GM19455 (cell line): ENCODE measurements at regions not wholly inside any gene's neighbourhood (a gene's known extent, or its start where the extent isn't known, plus 50 kb on each side); places are given as distances from the start of the nearest gene placed in this dataset.
"Not testable (repeated sequence)": the region's sequence is repeated elsewhere in the genome, so short reads cannot be mapped to it uniquely, and the experiment has no call there.

Source experiments
- ATAC-seq: cut with Tn5 transposase; IDR thresholded peaks from one replicate; pipeline ENCODE4 v1.9.1; 2021; ENCODE audit not compliant: unreplicated experiment

DNA sequence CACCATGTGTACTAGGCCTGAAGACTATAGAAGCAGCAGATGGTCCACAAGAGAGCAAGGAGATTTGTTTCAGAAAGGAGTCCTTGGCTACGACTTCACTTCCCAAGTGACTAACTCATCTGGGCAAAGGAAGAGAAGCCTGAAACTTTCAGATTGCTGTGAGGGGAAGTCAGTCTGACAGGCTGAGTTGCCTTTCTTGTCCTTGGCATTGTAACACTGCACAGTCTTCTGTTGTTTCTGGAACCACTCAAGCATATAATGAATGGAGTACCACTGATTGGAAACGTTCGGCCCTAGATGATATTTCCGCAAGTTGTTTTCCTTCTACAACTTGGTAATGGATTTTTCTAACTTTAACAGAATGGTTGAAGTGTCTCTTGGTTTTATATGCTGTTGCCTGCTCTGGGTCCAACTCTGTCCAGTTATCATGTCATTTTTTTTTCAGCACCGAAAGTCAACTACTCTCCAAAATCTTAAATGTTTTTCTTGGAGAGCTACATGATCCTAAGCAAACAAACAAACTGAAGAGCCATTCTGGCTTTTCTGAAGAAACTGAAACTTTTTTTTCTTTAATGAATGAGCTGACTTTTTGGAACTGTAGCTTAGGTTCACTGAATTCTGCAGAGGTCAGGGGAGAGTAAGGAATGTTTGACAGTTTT lies 685.7 kb downstream of the MECOM start:
- no peak for ATAC-seq

DNA sequence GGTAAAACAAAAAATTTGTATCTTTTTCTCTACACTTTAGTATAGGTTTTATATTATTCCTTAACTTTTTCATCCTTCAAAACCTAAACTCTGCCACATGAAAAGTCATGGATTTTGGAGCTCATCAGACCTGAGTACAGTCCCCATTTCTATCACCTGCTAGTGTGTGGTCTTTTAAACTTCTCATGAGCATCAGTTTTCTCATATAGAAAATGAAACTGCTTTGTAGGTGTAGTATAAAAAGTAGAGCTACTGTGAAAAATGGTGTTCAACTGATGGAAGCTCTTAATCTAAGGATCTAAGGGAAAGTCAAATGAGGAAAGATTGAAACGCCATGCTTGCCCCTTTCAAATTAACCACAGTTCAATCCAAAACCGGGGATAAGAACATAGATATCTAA lies 686.5 kb downstream of the MECOM start:
- ATAC-seq: no peak

DNA sequence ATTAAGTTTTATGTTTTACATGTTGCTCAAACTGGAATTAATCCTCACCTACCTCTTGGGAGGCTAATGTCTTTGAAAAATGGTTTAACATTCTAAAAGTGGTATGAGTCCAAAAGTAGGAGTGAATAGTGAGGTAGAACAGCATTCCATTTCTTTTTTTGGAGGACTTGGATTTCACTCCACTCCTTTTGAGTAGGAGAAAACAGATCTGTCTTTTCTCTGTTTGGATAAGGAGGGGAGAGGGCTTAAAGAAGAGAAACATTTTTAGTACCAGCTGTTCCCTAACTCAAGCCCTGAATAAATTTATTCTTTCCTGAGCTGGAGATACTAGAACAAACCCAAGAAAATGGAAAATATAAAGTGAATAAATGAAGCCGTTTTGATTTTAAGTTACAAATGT lies 687.9 kb downstream of the MECOM start:
- ATAC-seq: no peak

DNA sequence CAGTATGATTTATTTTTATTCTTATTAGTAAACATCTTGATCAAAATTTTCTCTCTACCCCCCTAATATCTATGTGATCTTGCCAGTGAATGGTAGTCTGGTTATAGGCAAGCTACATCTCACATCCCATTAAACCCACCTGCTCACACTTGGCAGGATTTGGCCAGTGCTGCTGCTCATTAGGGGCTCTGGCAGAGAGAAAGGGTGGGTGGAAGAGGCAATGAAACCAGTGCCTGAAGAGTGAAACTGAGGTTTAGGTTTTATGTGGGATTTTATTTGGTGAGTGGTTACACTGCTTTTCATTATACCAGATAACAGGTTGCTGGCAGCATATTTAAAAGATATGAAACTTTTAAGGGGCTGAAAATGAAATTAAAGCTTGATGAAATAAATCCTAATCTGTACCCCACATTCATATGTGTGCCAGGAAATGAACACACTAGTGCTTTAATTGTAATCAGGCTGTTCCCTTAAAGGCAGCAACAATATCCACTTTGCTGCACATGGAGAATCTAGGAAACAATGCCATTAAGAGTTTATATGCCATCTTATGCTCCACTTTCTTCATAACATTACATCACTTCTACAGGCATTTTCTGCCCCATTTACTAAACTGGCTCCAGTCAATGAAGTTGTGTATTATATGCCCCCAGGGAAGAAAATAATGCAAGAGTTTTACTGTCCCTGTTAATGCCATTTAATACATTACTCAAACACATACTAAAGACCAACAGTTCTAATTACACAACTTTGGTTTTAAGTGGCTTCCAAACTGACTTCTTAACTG lies 688.7 kb downstream of the MECOM start:
- no peak for ATAC-seq

DNA sequence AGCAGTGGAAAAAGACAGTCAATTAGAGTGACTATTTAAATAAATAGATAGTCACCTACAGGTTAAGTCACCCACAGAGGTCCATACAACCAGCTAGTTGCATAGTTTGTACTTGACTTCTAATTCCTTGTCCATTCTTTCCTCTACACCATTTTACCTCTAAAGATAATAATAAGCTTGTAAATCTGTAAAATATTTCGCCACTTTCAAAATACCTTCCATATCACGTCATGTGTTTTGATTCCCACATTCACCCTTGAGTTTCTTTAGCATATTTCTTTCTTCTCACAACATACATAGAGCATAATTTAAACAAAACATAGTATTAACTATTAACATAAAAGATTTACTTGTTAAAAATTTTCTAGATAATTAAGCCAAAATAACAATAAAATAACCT lies 689.6 kb downstream of the MECOM start:
- no peak for ATAC-seq

DNA sequence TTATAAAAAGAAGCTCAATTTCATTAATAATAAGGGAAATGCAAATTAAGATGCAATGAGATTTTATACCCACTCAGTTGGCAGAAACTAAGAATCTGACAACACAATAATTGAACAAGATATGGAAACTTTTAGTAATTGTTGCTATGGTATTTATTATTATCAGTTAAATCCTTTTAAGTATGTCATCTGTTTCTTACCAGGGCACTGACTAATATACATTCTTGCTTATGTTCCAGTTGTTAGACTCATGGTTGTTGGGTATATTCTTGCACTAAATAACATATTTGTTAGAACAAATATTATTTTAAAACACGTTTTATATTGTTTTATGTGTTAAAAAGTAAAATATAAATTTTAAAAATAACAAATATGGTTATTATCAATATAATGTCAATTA lies 690.3 kb downstream of the MECOM start:
- ATAC-seq: no peak

DNA sequence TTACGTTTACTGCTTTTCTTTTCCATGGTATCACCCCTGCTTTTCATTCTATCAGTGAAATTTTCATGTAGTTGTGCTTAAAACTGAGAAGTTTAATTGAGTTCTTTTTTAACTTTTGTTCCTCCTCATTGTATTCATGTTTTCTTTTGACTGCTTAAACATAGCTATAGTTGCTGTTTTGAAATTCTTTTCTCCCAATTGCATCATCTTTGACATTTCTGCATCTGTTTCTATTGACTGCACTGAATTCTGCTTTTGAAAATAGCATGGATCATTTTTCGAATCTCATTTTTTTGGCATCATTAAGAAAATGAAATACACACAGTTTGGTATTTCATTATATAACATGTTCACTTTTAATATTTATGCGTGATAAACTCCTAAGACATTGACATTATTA lies 694.9 kb downstream of the MECOM start:
- ATAC-seq: no peak

DNA sequence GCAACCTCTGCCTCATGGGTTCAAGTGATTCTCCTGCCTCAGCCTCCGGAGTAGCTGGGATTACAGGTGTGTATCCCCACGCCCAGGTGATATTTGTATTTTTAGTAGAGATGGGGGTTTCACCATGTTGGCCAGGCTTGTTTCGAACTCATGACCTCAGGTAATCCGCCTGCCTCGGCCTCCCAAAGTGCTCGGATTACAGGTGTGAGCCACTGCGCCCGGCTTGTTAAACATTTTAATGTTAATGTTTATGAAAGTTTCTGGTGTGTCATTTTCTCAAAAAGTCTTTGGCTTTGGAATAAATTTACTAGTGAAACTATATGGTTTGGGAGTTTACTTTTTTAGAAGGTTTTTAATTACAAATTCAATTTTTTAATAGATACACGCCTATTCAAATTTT lies 698.8 kb downstream of the MECOM start:
- ATAC-seq: no peak

DNA sequence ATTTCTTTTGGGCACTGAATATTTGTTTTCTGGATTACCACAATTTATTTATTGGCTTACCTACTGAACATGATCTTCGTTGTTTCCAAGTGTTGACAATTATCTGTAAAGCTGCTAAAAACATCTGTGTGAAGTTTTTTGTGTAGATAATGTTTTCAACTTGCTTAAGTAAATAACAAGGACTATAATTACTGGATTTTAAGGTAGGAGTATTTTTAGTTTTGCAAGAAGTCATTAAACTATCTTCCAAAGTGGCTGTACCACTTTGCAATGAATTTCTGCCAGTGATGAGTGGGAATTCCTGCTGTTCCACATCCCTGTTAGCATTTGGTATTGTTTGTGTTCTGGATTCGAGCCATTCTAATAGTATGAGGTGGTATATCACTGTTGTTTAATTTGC lies 702.2 kb downstream of the MECOM start:
- ATAC-seq: no peak

DNA sequence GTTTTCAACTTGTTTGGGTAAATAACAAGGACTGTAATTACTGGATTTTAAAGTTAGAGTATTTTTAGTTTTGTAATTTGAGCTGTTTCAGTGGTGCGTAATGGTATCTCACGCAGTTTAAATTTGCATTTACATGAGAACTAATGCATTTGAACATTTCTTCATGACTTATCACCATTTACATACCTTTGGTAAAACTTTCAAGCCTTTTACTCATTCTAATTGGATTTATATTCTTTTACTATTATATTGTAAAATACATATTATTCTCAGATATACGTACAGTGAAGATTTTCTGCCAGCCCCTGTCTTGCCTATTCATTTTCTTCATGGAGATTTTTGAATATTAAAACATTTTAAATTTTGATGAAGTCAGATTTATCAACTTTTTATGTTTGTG lies 703.8 kb downstream of the MECOM start:
- ATAC-seq: no peak

DNA sequence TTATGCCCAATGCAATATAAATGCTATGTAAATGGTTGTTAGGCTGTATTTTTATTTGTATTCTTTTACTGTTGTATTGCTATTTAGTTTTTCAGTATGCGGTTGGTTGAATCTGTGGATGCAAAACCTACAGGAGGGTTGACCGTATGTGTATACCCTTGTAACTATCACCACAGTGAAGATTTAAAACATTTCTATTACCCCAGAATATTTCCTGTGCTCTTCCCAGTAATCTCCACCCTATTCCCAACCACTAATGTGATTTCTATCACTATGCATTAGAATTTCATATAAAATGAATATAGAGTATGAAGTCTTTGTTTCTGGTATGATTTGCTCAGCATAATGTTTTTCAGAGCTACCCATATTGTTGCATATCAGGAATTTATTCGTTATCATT lies 705.0 kb downstream of the MECOM start:
- ATAC-seq: no peak

DNA sequence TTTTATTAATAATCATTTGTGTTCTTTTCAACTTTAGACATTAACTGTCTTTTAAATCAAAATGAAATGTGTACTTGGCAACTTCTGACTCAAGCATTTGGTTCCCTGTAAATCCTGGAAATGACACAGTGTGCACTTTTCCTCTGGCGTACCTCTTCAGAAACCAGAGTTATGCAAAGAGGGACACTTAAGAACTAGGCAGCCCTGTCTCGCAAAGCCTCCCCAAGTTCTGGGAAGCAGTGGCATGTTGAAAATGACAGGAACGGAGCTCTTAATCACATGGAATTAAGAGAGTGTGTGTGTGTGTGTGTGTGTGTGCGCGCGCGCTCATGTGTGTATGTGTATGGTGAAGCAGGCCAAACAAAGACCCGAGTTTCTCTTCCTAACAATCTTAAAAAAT lies 707.4 kb downstream of the MECOM start:
- no peak for ATAC-seq

DNA sequence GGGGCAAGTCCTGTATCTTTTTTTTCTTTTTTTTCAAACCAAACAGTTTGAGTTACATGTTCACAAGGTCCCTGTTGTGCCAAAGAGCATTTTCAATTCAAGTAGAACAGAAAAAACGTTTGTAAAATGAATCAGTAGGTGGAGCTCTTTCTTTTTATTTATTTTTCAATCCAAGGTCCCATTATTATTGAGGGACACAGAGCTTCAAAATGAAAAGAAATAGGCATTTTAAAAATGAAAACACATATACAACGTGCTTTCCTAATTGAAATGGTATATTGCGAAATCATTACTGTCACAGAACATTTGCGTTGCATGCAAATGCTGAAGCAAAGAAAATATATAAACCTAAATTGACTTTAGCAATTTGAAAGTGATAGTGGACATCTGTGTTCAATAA lies 711.0 kb downstream of the MECOM start:
- ATAC-seq: no peak

DNA sequence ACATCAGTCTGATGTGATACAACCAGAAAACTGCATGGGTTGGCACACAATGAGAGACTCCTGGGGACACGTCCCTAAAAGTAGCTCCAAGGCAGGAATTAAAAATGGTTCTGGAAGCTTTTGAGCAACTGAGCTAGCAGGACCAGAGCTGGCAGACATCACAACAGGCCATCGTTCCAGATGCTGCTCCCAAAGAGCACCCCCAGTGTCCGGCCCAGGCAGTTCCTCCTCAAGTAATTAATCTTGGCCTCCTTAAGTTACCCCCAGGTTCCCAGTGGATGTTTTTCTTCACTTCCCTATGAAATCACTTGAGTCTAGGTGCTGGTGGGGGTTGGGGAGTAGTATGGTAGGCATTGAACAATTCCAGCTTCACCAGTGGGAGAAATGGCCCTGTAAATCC lies 711.6 kb downstream of the MECOM start:
- no peak for ATAC-seq

DNA sequence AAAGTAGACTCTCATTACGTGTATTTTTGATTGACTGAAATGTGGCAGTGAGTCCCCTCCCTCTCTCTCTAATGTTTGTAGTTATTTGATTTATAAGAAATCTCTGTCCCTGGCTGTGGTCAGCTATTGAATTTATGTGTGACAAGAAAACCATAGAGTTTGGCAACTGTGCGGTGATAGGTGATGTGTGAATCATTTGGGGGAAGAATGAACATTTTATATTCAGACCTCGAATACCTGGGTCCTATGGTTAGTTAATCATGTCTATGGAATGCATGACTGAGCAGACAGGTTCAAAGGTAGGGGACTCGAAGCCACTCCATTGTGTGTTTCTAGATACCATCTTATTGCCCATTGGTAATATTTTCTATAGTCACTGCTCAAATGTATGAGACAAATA lies 712.1 kb downstream of the MECOM start:
- no peak for ATAC-seq

DNA sequence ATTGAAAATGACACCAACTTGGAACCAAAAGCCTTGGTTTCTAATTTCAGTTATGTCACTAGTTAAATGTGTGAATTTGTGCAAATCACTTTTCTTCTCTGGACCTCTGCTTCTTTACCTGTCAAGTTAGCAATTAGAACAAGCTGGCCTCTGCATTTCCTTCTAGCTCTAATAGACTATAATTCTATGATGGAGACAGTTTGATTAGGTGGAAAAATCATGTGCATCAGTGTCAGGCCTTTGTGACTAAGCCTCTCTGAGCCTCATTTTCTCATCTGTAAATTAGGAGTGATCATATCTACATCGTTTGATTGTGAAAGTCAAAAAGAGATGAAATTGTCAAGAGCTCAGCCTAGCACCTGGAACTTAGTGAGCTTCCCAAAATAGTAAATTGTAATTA lies 712.9 kb downstream of the MECOM start:
- no peak for ATAC-seq

DNA sequence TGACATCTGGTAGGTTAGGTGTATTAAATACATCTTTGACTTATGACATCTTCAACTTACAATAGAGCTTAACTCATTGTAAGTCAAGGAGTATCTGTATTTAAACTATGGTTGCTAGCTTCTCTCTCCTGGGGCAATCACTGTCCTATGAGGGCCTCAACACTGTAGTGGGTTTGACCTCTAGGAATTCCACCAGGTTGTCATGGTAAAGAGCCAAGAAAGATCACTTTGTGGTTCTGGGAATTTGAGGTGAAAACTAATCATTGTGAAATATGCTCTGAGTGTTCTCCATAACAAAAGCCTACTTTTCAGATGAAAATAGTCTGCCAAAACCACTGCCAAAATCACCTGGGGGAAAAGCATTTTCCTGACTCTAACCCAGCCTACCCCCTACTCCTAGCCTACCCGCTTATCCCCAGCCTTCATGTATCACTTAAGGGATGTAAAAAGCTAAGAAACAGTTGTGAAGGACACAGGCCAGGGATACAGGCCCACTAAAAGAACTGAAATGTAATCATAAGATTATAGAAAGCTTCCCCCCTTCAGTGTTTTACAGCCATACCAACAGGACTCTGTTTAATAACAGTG lies 723.8 kb downstream of the MECOM start:
- no peak for ATAC-seq

DNA sequence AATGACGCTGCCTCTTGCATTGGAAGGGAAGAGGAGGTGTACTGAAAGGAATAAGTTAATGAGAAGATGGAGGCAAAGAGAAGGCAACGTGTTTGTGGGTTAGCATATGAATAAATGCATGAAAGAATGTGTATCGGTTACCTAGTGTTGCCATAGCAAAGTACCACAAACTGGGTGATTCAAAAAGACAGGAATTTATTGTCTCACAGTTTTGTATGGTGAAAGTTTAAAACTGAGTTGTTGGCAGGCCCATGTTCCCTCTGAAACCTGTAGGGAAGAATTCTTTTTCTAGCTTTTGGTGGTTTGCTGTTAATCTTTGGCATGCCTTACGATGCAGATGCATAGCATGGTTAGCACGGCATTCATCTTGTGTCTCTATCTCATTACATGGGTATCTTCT lies 729.9 kb downstream of the MECOM start:
- ATAC-seq: no peak

DNA sequence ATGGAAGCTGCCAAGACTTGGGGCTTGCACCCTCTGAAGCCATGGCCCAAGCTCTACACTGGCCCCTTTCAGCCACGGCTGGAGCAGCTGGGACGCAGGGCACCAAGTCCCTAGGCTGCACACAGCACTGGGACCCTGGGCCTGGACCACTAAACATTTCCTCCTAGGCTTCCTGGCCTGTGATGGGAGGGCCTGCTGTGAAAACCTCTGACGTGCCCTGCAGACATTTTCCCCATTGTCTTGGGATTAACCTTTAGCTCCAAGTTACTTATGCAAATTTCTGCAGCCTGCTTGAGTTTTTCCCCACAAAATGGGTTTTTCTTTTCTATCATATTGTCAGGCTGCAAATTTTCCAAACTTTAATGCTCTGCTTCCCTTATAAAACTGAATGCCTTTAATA lies 733.5 kb downstream of the MECOM start:
- not testable (repeated sequence) for ATAC-seq

DNA sequence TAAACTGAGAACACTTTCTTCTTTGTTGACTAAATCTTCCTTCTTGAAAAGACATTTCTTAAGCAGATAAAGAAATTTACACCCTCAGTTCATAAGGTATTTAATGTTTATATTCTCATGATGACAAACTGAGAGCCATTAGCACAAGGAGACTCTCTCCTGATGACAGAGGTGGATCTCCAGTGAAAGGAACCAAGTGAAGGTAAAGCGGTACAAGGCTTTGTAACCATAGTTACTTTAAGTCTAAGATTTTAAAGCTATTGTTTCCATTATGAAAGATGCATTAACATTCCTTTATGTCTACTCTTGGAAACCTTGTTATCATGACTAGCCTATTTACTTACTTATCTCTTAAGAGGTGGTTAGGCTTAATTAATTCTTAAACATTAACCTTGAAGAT lies 737.1 kb downstream of the MECOM start:
- ATAC-seq: no peak

DNA sequence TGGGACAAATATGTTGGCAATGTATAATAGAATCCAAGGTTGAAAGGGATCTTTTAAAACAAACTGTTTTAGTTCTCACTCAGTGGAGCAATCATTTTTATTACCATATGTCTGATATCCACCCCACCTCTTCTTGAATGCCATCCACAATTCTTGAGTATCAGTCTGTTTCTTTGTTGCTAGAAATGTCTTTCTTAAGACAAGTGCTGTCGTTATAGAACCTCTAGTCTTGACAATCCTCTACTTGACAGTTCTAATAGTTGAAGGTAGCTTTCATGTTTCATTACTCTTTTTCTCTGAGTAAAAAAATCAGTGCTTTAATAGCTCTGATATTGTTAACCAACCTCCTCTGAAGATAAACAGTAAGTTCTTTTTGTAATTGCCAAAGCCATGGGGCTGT lies 737.9 kb downstream of the MECOM start:
- ATAC-seq: no peak

DNA sequence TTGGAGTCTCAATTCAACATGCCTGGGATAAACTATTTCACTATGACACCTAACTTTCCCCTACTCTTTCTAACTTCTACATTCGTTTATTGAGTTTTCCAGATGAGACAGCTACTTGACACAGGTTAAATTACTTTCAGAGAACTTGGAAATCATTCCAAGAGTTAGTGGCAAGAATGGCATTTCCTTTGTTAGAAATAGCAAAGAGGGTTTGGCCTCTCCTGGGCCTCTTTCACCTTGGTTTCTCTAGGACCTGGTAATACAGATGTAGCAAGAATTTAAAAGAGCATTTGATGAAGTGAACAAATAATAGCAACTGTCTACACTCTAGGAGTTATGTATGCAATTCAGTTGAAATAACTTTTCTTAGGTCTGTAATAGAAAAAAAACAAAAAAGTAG lies 748.9 kb downstream of the MECOM start:
- no peak for ATAC-seq

DNA sequence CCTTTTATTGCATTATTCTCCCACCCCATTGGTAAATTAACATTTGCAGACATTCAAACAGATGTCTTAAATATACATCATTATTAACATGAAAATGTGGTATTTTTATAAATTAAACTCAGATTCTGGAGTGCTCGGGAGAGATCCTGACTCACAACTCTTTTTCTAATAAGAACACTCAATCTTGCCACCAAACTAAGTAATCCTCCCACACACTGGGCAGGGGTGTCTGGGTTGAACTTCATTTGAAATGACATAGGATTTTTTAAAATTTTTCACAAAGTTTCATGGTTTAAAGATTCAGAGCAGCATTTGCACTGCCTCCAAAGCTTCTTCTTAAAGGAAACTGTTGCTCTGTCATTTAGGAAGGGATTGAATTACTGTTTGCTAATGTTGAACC lies 754.3 kb downstream of the MECOM start:
- no peak for ATAC-seq
